ENCODE measurements at regions not wholly inside any gene's neighbourhood (a gene's known extent, or its start where the extent isn't known, plus 50 kb on each side); places are given as distances from the start of the nearest gene placed in this dataset.

GRCh38 chr15:96121086-96121920, 209.2 kb upstream of the NR2F2 start (continued):
- TF ChIP-seq ZNF121 (CRISPR knock-in tag; IDR thresholded peaks at IDR 0.05) (no peak), TCF7 (CRISPR knock-in tag; IDR thresholded peaks at IDR 0.05; ENCODE audit: low read depth) (no peak)

DNA sequence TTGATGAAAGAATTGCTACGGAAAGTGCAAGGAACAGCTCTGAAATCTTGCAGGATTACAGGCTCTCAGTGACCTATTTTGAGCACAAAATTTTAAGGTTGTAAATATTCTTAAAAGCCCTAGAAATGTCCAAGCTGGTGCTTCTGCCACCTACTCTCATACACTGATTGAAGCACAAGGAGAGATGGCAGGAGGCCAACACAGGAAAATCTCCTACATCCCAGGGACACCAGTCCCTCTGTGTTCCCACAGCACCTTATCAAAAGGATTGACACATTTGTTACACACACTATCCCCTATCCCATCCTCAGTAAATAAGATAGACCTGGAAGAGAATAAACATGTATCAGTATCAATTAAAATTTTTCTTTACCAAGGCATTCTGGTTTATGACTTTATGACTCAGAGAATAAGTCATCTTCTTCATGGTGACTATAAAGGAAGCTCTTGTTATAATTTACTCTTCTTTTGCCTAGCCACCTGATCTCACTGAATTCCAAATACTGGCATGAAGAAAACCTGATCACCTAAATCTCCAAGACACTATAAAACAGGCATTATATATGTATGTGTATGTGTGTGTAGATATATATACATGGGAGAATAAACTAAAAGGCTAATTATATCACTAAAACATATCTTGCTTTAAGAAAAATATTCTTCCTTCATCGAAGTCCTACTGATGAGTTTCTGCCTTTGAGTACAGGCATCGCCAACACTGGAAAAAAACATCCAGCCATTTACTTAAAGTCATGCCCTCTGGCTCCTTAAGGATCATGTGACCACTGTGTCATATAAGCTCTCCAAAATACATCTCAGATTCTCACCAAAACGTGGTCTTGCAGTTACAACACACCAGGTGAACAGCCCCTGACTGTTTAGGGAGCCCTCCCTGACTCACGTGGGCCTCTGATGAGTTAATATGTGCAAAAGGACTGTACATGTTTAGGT, 208.1 kb upstream of the NR2F2 start:
- DNase-seq (ENCODE audit: low spot score) (no peak), ATAC-seq (no peak)
- TF ChIP-seq ESRRA (CRISPR knock-in tag; IDR thresholded peaks at IDR 0.05; ENCODE audit: borderline replicate concordance) (no peak), ATF6 (CRISPR knock-in tag; IDR thresholded peaks at IDR 0.05) (no peak), ZNF219 (CRISPR knock-in tag; IDR thresholded peaks at IDR 0.05; ENCODE audit: borderline replicate concordance) (no peak), HMGA2 (CRISPR knock-in tag; IDR thresholded peaks at IDR 0.05) (no peak)
- Mint-ChIP-seq H3K9me3 (no peaks in the 10 kb centered on the region), H3K4me1 (peaks cover 7% of the 10 kb centered on the region), H3K27me3 (ENCODE audit: low read depth) (peaks cover 2% of the 10 kb centered on the region; the same call in 1 of the 2 replicates), H3K36me3 (no peaks in the 10 kb centered on the region), H3K4me3 (no peak overlapping the region), H3K27ac (no peak overlapping the region)
- CTCF ChIA-PET: no interaction called here
- POLR2A ChIA-PET: no interaction called here

DNA sequence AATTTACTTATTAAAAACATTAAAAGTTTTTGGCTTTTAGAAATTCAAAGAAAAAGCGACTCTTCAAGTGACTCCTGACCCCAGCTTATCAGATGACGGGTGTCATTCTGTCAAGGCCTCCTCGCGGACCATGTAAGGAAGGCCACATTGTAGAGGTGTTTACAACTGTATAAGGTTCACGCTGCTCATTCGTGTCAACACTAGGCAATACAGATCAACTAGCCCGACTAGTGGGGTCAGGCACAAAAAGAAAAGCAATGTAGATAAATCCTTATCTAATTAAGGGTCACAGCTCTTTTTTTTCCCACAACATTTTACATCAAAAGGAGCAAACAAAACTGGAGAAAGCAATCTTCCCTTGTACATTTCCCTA, 207.5 kb upstream of the NR2F2 start:
- no peaks in the 10 kb centered on the region for H3K9me3 Mint-ChIP-seq
- peaks cover 2% of the 10 kb centered on the region; the same call in 1 of the 2 replicates for H3K27me3 Mint-ChIP-seq (ENCODE audit: low read depth)
- peaks cover 7% of the 10 kb centered on the region for H3K4me1 Mint-ChIP-seq
- no peak overlapping the region for H3K27ac Mint-ChIP-seq
- H3K36me3 Mint-ChIP-seq: no peaks in the 10 kb centered on the region
- DNase-seq (ENCODE audit: low spot score) (no peak), ATAC-seq (no peak)
- H3K4me3 Mint-ChIP-seq: no peak overlapping the region
- TF ChIP-seq, protein P1, sequence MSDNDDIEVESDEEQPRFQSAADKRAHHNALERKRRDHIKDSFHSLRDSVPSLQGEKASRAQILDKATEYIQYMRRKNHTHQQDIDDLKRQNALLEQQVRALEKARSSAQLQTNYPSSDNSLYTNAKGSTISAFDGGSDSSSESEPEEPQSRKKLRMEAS (CRISPR knock-in tag; IDR thresholded peaks at IDR 0.05): no peak
- TF ChIP-seq, protein P2, sequence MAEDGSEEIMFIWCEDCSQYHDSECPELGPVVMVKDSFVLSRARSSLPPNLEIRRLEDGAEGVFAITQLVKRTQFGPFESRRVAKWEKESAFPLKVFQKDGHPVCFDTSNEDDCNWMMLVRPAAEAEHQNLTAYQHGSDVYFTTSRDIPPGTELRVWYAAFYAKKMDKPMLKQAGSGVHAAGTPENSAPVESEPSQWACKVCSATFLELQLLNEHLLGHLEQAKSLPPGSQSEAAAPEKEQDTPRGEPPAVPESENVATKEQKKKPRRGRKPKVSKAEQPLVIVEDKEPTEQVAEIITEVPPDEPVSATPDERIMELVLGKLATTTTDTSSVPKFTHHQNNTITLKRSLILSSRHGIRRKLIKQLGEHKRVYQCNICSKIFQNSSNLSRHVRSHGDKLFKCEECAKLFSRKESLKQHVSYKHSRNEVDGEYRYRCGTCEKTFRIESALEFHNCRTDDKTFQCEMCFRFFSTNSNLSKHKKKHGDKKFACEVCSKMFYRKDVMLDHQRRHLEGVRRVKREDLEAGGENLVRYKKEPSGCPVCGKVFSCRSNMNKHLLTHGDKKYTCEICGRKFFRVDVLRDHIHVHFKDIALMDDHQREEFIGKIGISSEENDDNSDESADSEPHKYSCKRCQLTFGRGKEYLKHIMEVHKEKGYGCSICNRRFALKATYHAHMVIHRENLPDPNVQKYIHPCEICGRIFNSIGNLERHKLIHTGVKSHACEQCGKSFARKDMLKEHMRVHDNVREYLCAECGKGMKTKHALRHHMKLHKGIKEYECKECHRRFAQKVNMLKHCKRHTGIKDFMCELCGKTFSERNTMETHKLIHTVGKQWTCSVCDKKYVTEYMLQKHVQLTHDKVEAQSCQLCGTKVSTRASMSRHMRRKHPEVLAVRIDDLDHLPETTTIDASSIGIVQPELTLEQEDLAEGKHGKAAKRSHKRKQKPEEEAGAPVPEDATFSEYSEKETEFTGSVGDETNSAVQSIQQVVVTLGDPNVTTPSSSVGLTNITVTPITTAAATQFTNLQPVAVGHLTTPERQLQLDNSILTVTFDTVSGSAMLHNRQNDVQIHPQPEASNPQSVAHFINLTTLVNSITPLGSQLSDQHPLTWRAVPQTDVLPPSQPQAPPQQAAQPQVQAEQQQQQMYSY (CRISPR knock-in tag; IDR thresholded peaks at IDR 0.05): no peak
- TF ChIP-seq SMAD3 (CRISPR knock-in tag; IDR thresholded peaks at IDR 0.05; ENCODE audit: borderline replicate concordance): no peak
- no peak for TF ChIP-seq SP1 (CRISPR knock-in tag; conservative IDR thresholded peaks at IDR 0.05)
- no peak for TF ChIP-seq JAZF1 (CRISPR knock-in tag; IDR thresholded peaks at IDR 0.05)
- TF ChIP-seq FOXK1 (CRISPR knock-in tag; IDR thresholded peaks at IDR 0.05): no peak
- TF ChIP-seq, protein P3, sequence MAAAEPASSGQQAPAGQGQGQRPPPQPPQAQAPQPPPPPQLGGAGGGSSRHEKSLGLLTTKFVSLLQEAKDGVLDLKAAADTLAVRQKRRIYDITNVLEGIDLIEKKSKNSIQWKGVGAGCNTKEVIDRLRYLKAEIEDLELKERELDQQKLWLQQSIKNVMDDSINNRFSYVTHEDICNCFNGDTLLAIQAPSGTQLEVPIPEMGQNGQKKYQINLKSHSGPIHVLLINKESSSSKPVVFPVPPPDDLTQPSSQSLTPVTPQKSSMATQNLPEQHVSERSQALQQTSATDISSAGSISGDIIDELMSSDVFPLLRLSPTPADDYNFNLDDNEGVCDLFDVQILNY (CRISPR knock-in tag; IDR thresholded peaks at IDR 0.05): no peak
- no peak for TF ChIP-seq USF1 (CRISPR knock-in tag; IDR thresholded peaks at IDR 0.05)
- no peak for TF ChIP-seq JUN (CRISPR knock-in tag; IDR thresholded peaks at IDR 0.05)
- no peak for TF ChIP-seq ZNF317 (CRISPR knock-in tag; IDR thresholded peaks at IDR 0.05; ENCODE audit: borderline replicate concordance, low read depth)
- TF ChIP-seq ZNF138 (CRISPR knock-in tag; conservative IDR thresholded peaks at IDR 0.05): no peak
- TF ChIP-seq, protein P4, sequence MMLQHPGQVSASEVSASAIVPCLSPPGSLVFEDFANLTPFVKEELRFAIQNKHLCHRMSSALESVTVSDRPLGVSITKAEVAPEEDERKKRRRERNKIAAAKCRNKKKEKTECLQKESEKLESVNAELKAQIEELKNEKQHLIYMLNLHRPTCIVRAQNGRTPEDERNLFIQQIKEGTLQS (CRISPR knock-in tag; conservative IDR thresholded peaks at IDR 0.05): no peak
- no peak for TF ChIP-seq NR2C2 (CRISPR knock-in tag; IDR thresholded peaks at IDR 0.05)
- no peak for TF ChIP-seq NFYB (CRISPR knock-in tag; conservative IDR thresholded peaks at IDR 0.05; ENCODE audit: low read depth)
- POLR2A ChIA-PET: no interaction called here
- CTCF ChIA-PET: no interaction called here
